ENCODE measurements at regions not wholly inside any gene's neighbourhood (a gene's known extent, or its start where the extent isn't known, plus 50 kb on each side); places are given as distances from the start of the nearest gene placed in this dataset.
A peak's percentile ranks its signal among the peaks of the same experiment; 100 is the strongest.

DNA sequence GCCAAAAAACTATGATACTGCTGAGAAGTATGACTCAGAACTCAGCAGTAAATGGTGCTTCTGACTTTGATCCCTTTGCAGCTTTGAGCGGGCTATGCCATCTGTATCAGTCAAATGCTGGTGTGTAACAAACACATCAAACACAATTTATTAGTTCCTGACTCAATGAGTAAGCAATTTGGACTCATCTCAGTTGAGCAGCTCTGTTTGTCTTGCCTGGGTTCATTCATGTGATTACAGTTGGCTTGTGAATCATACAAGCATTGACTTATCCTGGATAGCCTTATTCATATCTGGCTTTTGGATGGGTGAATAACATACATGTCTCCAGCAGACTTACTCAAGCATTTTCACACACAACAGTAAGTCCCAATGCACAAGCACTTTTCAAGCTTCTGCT, 858.8 kb downstream of the METTL15 start:
- no peak for TF ChIP-seq ZNF8 (CRISPR knock-in tag; IDR thresholded peaks at IDR 0.05)
- TF ChIP-seq PPARA (CRISPR knock-in tag; IDR thresholded peaks at IDR 0.05; ENCODE audit: borderline replicate concordance) = no peak
- no peak for TF ChIP-seq ZFP3 (CRISPR knock-in tag; IDR thresholded peaks at IDR 0.05)
- TF ChIP-seq TOX (CRISPR knock-in tag; IDR thresholded peaks at IDR 0.05; ENCODE audit: borderline replicate concordance) = no peak
- no peak for TF ChIP-seq RARB (CRISPR knock-in tag; IDR thresholded peaks at IDR 0.05)
- TF ChIP-seq ARNTL (CRISPR knock-in tag; IDR thresholded peaks at IDR 0.05; ENCODE audit: borderline replicate concordance, low read depth) = no peak
- TF ChIP-seq CSDC2 (CRISPR knock-in tag; IDR thresholded peaks at IDR 0.05) = no peak
- no peak for TF ChIP-seq ESRRG (CRISPR knock-in tag; IDR thresholded peaks at IDR 0.05)
- TF ChIP-seq, protein P1, sequence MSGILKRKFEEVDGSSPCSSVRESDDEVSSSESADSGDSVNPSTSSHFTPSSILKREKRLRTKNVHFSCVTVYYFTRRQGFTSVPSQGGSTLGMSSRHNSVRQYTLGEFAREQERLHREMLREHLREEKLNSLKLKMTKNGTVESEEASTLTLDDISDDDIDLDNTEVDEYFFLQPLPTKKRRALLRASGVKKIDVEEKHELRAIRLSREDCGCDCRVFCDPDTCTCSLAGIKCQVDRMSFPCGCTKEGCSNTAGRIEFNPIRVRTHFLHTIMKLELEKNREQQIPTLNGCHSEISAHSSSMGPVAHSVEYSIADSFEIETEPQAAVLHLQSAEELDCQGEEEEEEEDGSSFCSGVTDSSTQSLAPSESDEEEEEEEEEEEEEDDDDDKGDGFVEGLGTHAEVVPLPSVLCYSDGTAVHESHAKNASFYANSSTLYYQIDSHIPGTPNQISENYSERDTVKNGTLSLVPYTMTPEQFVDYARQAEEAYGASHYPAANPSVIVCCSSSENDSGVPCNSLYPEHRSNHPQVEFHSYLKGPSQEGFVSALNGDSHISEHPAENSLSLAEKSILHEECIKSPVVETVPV (CRISPR knock-in tag; IDR thresholded peaks at IDR 0.05) = no peak
- no peak for TF ChIP-seq ZFP30 (CRISPR knock-in tag; IDR thresholded peaks at IDR 0.05)
- TF ChIP-seq, protein P2, sequence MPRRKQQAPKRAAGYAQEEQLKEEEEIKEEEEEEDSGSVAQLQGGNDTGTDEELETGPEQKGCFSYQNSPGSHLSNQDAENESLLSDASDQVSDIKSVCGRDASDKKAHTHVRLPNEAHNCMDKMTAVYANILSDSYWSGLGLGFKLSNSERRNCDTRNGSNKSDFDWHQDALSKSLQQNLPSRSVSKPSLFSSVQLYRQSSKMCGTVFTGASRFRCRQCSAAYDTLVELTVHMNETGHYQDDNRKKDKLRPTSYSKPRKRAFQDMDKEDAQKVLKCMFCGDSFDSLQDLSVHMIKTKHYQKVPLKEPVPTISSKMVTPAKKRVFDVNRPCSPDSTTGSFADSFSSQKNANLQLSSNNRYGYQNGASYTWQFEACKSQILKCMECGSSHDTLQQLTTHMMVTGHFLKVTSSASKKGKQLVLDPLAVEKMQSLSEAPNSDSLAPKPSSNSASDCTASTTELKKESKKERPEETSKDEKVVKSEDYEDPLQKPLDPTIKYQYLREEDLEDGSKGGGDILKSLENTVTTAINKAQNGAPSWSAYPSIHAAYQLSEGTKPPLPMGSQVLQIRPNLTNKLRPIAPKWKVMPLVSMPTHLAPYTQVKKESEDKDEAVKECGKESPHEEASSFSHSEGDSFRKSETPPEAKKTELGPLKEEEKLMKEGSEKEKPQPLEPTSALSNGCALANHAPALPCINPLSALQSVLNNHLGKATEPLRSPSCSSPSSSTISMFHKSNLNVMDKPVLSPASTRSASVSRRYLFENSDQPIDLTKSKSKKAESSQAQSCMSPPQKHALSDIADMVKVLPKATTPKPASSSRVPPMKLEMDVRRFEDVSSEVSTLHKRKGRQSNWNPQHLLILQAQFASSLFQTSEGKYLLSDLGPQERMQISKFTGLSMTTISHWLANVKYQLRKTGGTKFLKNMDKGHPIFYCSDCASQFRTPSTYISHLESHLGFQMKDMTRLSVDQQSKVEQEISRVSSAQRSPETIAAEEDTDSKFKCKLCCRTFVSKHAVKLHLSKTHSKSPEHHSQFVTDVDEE (CRISPR knock-in tag; IDR thresholded peaks at IDR 0.05) = no peak
- TF ChIP-seq TCF4 (CRISPR knock-in tag; IDR thresholded peaks at IDR 0.05; ENCODE audit: borderline replicate concordance) = no peak
- no peak for ATAC-seq

DNA sequence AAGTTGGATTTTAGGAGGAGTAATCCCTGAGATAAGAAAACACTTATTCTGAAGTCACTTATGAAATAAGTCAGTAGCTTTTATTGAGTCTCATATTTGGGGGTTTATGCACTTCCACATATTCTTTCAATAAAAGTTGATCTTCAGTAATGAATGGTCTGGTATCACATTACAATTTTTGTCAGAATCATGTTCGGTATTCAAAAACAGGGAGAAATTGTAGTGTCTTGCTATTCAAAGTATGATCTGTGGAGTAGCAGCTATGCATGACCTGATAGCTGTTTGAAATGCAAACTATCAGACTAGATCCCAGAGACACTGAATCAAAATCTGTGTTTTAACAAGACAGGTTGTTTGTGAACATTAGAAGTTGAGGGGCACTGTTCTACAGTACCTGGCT, 857.6 kb downstream of the METTL15 start:
- TF ChIP-seq BACH2 (CRISPR knock-in tag; IDR thresholded peaks at IDR 0.05; ENCODE audit: borderline replicate concordance) (no peak), ZNF8 (CRISPR knock-in tag; IDR thresholded peaks at IDR 0.05) (no peak), TOX (CRISPR knock-in tag; IDR thresholded peaks at IDR 0.05; ENCODE audit: borderline replicate concordance) (no peak), ZFP3 (CRISPR knock-in tag; IDR thresholded peaks at IDR 0.05) (no peak), ARNTL (CRISPR knock-in tag; IDR thresholded peaks at IDR 0.05; ENCODE audit: borderline replicate concordance, low read depth) (no peak), TCF4 (CRISPR knock-in tag; IDR thresholded peaks at IDR 0.05; ENCODE audit: borderline replicate concordance) (no peak), ZNF70 (CRISPR knock-in tag; IDR thresholded peaks at IDR 0.05) (no peak), CSDC2 (CRISPR knock-in tag; IDR thresholded peaks at IDR 0.05) (no peak), GLIS3 (CRISPR knock-in tag; IDR thresholded peaks at IDR 0.05) (no peak), ISL1 (CRISPR knock-in tag; IDR thresholded peaks at IDR 0.05) (no peak), SNAI2 (CRISPR knock-in tag; IDR thresholded peaks at IDR 0.05) (no peak)
- TF ChIP-seq, protein P3, sequence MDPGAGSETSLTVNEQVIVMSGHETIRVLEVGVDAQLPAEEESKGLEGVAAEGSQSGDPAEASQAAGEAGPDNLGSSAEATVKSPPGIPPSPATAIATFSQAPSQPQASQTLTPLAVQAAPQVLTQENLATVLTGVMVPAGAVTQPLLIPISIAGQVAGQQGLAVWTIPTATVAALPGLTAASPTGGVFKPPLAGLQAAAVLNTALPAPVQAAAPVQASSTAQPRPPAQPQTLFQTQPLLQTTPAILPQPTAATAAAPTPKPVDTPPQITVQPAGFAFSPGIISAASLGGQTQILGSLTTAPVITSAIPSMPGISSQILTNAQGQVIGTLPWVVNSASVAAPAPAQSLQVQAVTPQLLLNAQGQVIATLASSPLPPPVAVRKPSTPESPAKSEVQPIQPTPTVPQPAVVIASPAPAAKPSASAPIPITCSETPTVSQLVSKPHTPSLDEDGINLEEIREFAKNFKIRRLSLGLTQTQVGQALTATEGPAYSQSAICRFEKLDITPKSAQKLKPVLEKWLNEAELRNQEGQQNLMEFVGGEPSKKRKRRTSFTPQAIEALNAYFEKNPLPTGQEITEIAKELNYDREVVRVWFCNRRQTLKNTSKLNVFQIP (CRISPR knock-in tag; IDR thresholded peaks at IDR 0.05; ENCODE audit: borderline replicate concordance, low read depth) = no peak
- ATAC-seq = peak; percentile 65

DNA sequence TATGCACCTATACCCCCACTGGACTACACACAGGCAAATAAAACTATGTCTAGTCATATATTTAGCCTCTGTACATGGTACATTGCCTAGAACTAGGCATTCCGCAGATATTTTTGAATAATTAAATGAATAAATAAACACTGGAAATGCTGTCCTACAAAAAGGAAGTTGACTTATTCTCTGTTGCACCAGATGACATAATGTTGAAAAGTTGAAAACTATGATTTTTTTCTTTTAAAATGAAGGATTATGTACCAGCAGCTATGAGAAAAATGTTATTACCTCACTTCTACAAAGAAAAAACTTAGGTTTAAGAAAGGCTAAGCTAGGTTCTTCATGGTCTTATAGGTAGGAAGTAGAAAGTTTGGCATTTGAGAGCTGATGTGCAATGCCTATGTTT, 856.6 kb downstream of the METTL15 start:
- ATAC-seq = no peak
- TF ChIP-seq ZFP30 (CRISPR knock-in tag; IDR thresholded peaks at IDR 0.05) = 0 out of 2 replicates have a peak, but pooled peaks have one; percentile 8
- TF ChIP-seq, protein P4, sequence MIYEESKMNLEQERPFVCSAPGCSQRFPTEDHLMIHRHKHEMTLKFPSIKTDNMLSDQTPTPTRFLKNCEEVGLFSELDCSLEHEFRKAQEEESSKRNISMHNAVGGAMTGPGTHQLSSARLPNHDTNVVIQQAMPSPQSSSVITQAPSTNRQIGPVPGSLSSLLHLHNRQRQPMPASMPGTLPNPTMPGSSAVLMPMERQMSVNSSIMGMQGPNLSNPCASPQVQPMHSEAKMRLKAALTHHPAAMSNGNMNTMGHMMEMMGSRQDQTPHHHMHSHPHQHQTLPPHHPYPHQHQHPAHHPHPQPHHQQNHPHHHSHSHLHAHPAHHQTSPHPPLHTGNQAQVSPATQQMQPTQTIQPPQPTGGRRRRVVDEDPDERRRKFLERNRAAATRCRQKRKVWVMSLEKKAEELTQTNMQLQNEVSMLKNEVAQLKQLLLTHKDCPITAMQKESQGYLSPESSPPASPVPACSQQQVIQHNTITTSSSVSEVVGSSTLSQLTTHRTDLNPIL (CRISPR knock-in tag; IDR thresholded peaks at IDR 0.05; ENCODE audit: low read depth) = no peak

DNA sequence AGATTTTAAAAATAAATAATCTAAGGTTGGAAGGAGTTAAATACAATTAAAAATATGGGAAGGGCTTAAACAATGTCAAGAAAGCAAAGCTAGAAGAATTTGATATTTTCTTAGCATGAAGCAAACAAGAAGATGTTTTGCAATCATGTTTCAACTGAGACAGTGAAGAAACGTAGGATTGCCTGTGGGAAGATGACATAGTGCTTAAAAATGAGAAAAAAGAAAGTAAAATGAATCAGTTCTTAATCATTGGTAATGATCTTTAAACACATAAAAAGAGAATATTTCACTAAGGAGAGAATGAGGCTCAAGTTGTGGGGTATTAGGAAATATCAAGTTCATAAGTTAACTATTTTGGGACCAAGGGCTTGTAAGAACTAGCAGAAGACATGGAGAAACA, 855.0 kb downstream of the METTL15 start:
- TF ChIP-seq ZFP30 (CRISPR knock-in tag; IDR thresholded peaks at IDR 0.05) (no peak), GLIS3 (CRISPR knock-in tag; IDR thresholded peaks at IDR 0.05) (no peak), ZNF565 (CRISPR knock-in tag; conservative IDR thresholded peaks at IDR 0.05; ENCODE audit: low read depth) (no peak), TOX (CRISPR knock-in tag; IDR thresholded peaks at IDR 0.05; ENCODE audit: borderline replicate concordance) (no peak), ZNF70 (CRISPR knock-in tag; IDR thresholded peaks at IDR 0.05) (no peak), OSR1 (CRISPR knock-in tag; IDR thresholded peaks at IDR 0.05) (no peak), ZFP3 (CRISPR knock-in tag; IDR thresholded peaks at IDR 0.05) (no peak), BACH2 (CRISPR knock-in tag; IDR thresholded peaks at IDR 0.05; ENCODE audit: borderline replicate concordance) (no peak), RARB (CRISPR knock-in tag; IDR thresholded peaks at IDR 0.05) (no peak)
- TF ChIP-seq, protein P4 (CRISPR knock-in tag; IDR thresholded peaks at IDR 0.05; ENCODE audit: low read depth) = no peak
- TF ChIP-seq, protein P2 (CRISPR knock-in tag; IDR thresholded peaks at IDR 0.05) = no peak
- TF ChIP-seq, protein P5, sequence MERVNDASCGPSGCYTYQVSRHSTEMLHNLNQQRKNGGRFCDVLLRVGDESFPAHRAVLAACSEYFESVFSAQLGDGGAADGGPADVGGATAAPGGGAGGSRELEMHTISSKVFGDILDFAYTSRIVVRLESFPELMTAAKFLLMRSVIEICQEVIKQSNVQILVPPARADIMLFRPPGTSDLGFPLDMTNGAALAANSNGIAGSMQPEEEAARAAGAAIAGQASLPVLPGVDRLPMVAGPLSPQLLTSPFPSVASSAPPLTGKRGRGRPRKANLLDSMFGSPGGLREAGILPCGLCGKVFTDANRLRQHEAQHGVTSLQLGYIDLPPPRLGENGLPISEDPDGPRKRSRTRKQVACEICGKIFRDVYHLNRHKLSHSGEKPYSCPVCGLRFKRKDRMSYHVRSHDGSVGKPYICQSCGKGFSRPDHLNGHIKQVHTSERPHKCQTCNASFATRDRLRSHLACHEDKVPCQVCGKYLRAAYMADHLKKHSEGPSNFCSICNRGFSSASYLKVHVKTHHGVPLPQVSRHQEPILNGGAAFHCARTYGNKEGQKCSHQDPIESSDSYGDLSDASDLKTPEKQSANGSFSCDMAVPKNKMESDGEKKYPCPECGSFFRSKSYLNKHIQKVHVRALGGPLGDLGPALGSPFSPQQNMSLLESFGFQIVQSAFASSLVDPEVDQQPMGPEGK (CRISPR knock-in tag; IDR thresholded peaks at IDR 0.05; ENCODE audit: borderline replicate concordance) = no peak
- ATAC-seq = no peak
